GM21360 (cell line): ENCODE measurements at regions not wholly inside any gene's neighbourhood (a gene's known extent, or its start where the extent isn't known, plus 50 kb on each side); places are given as distances from the start of the nearest gene placed in this dataset.

Experiments
- ATAC-seq: cut with Tn5 transposase; IDR thresholded peaks from one replicate; pipeline ENCODE4 v1.9.1; 2021; ENCODE audit warnings: mild to moderate bottlenecking, moderate library complexity; ENCODE audit not compliant: unreplicated experiment

DNA sequence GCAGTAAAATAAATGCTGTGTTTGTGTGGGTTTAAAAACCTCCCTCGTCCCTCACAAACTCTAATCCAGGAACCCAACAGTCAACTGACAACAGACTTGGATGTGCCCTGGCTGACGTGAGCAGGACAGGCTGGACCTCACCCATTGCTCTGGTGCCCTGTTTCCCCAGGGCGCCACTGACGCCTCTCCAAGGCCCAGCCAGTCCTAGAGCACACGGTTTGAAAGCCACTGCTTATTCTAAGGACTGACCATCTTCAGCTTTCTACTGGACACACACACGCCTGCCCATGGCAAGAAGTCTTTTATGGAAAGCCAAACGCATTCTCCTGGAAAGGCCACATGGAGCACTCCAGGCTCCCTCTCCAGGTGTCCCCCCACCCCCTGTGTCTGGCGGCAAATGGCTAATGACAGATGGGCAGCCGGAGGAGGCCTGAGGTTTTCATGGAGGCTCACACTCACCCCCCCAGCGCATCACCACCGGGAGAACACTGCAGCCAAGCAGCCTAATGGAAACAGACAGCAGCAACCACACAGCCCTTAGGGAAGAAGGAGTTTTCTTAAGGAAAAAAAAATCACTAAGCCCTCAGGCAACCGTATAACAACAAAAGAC, 319.2 kb downstream of the SOX9 start:
- no peak for ATAC-seq

DNA sequence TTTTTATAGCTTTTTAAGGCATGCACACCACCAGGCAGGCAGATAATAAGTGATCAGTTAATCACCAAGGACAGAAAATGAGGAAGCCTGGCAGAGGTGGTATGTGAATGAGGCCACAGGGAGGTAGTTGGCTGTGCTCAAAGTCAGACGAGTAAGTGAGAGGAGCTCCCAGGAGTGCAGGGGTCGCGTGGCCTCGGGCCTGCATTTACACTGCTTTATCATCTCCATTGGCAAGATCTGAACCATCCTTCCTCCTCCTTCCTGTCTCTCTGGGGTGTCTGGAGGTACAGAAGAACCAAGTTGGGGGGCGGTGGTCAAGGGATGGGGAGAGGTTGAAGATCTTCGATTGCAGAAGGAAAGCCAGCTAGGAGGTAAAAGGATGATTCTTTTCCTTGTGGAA, 320.1 kb downstream of the SOX9 start:
- ATAC-seq = no peak

DNA sequence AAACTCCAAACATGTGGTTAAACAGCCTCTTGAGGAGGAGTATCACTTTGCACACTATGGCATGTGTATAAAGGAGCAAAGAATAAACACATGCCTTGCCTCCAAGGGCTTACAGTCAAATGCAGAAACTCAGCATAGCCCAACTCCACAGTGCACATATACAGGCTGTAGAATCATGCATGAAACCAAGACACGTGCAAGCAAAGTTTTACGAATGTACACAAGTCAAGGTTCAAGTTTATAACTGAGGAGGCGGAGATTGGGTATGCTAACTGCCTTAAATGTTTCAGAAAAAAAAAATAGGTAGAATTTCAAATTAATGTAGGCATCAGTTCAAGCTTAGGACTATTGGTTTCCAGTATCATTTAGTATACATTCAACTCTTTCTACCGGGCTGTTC, 321.1 kb downstream of the SOX9 start:
- no peak for ATAC-seq

DNA sequence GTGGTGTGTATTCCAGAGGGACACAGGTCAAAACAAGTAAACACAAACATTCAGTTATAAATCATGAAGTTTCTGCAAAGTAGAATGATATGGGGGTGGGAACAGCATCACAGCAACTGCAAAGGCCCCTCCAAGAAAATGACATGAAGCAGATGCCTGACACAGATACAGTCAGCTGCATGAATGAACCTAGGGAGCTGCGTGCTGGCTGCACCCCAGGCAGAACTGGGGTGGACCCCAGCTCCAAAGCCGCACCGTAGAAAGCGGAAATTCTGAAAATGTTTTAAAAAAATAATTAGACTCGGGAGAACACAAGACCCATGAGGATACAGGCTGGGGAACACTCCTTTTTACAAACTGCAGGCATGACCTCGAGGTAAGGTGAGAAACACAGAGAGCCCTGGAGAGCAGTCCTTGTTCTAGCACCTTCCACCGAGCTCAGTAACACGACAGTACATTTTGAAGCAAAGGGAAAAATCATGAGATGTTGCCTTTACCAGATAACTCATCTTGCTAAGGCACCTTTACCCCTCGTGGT, 323.8 kb downstream of the SOX9 start:
- no peak for ATAC-seq

DNA sequence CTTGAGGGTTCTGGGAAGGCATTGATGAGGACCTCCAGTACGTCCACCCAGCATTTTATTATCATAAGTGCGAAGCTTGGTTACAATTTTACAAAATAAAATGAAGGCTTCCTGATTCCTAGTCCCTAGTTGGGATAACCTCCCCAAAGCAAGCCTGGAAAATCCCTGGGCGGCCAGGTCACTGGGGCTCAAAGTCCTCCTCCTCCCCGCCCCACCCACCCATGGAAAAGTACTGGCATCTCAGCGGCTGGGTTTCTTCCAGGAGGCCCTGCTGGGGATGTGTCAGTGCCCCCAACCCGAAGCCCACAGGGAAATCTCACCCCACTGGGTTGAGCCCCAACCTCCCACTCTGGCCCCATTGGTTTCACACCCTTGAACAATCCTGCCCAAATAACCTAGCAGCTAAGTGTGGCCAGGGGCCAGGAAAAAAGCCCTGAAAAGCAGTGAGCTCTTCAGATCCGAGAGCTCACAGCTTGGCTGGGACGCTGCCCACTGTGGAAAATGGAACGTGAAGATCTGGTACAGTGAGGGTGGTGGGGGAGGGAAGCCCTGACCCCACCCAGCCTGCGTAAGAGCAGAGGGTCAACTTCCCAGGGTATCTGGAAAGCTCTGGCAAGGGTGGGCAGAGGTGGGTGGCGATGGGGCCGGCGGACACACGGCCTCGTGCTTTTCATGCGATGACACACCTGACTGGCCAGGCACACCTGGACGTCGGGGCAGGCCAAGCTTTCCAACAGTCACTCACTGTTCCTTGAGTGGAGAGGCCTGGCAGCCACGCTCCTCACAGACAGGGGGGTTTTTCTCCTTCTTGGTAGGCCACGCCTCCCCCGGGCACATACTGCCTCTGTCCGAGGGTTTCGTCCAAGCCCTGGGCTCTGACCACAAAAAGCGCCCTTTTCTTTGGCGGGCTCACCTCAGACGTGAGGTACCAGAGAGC, 324.5 kb downstream of the SOX9 start:
- no peak for ATAC-seq

DNA sequence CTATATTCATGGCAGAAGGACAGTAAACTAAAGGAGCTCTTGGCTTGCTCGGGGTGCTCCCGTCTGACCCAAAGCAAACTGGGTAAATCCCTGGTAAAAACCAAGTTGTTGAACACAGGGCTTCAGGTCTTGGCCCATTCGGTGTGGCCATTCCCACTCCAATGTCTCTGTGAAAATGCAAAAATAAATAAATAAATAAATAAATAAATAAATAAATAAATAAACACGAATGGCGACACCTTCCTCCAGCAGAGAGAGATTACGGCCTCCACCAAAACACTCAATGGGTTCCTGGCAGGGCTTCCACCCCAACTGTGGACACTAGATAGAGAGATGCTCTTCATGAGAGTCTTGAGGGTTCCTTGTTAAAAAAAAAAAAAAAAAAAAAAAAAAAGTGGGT, 325.3 kb downstream of the SOX9 start:
- no peak for ATAC-seq

DNA sequence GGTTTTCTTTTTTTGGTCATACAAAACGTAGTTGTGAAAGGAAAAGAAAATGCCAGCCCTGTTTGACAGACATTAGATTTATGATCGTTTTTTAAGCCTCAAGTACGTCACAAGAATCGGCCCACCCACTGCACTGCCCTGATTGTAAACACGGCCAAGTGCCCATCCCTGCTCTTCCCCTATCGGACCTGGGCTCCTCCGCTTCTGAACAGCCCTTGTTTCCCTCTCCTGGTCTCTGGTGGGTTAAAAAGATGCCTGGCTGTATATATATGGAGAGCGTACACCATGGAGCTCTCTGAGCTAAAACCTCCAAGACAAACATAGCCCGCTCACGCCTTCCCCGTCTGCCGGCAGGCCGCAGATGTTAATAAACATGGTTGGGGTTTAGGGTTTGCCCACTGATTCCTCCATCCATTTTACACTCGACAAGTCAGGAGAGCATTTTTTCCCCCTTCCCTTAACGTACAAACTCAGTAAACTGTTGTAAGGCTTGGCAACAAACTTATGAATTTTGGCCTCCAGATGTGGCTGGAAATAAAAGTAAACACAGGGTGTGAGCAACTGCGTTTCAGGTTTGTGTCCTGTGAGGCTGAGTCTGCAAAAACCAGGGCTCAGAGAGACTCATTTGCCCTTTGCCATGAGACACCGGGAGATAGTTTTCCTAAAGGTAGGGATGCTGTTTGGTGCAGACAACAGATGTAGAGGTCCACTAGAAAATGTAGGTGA, 325.9 kb downstream of the SOX9 start:
- no peak for ATAC-seq

DNA sequence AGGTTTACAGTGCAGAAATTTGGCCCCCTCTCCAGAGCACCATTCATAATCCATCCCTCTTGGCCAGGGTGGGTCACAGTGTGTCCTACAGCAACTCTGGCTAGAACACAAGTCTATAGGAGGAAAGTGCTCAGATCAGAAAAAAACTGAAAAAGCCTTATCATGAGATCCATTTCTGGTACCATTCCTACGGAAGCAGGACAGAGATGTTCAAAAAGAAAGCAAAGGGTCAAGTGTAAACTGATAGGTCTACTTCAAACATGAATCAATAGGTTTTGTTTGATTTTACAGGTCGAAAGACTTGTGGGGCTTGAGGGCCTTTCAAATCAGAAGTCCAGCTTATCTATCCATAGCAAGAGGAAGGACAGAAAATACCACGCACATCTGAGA, 326.4 kb downstream of the SOX9 start:
- no peak for ATAC-seq

DNA sequence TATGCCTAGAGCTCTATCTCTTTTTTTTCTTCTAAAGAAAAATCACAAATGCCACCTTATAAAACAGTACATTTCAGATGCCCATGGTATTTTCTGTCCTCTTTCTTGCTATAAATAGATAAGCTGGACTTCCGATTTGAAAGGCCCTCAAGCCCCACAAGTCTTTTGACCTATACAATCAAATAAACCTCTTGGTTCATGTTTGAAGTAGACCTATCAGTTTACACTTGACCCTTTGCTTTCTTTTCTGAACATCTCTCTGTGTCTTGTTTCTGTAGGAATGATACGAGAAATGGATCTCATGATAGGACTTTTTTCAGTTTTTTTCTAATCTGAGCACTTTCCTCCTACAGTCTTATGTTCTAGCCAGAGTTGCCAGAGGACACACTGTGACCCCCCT, 327.2 kb downstream of the SOX9 start:
- ATAC-seq = no peak

DNA sequence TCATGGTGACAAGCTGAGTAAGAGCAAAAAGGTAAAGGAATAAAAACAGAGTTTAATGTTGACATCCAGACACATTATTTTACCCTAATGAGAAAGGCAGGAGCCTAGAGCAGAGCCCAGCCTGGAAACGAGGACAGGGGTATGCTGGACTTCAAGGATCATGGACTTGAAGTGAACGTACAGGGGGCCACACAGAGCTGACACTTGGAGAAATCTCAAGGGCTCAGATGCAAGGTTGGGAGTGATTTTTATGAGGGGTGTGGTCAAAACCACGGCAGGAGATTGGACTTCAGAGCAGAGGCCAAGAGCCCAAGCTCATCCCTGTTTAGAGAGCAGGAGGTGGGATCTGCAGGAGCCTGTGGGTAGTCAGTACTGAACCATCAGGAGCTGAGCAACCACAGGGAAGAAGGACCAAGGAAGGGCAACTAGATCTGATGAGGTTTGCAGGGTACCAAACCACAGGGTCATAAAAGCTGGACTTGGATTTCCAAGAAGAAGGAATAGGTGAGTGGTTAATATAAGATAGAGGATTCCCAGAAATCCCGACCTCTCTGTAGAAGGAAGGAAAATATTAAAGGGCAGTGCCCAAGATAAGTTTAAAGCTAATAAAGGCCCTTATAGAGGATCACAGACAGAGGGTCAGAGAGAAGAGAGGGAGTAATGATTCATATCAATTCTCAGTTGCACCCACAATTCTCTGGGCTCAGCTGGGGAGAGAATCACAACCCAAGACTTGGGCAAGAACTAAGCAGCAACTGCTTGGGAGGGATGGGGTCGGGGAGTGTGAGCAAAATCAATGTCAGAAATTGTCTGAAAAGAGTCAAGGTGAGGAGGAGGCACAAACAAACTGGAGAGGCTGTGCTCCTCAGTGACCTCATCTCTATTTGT, 331.7 kb downstream of the SOX9 start:
- ATAC-seq = no peak

DNA sequence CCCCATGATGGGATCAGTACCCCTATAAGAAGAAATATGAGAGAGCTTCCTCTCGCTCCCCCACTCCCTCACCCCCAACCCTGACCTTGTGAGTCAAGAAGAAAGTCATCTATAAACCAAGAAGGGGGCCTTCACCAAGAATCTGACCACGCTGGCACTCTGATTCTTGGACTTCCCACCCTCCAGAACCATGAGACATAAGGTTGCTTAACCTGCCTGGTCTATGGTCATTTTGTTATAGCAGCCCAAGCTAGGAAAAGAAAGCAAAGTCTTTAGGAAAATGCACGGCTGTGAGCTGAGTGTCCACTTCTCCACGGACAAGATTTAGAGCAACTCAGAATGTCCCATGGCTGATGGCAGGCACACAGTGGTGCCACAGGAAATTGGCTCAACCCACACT, 333.5 kb downstream of the SOX9 start:
- no peak for ATAC-seq

DNA sequence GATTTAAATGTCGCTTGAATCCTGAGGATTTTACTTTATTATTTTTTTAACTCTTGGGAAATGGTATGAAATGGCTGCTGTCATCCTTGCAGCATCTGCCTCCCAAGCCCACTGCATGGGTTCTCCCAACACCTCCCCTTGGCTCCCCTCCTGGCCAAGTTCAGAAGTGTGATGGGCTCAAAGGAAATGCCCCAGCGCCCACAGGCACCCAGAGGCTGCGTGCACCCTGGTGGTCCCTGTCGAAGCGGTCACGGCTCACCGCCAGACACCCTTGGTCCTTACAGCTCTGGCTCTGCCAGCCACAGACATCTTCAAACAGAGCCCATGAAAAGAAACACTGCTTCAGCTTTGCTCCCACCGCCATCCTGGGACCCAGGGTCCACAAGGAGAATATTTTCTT, 334.7 kb downstream of the SOX9 start:
- no peak for ATAC-seq

DNA sequence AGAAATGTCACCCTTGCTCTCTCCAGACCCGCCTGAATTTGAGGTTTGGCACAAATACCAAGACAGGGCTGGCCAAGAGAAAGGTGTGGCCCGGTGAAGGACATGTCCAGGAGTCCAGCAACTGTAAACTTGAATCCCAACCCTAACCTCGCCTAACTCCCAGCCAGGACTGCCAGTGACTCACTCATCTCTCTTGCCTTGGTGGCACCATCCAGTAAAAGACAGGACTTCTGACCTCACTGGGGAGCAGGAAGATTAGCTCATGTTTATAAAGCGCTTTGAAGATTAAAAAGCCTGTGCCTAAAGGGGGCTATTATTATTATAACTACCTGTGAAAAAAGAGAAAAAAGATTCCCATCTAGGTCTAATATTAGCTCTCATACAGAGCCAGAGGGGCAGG, 335.3 kb downstream of the SOX9 start:
- ATAC-seq = no peak

DNA sequence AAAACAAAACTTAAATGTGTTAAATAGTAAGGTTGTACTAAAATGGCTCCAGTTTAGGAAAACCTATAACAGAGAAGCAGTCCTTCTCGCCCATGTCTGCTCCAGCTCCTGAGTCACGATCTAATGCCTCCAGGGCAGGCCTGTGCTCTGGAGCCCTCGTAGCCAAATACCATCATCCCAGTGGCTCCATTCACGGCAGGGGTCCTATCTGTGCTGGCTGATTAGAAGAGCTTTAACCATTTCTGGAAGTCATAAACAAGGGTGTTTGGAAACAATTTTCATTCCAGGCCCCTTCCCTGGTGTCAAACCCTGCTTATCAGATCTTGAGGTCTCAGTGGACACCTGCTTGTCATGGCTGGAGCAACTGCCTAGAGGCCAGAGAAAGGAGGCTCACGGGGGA, 336.9 kb downstream of the SOX9 start:
- ATAC-seq = no peak

DNA sequence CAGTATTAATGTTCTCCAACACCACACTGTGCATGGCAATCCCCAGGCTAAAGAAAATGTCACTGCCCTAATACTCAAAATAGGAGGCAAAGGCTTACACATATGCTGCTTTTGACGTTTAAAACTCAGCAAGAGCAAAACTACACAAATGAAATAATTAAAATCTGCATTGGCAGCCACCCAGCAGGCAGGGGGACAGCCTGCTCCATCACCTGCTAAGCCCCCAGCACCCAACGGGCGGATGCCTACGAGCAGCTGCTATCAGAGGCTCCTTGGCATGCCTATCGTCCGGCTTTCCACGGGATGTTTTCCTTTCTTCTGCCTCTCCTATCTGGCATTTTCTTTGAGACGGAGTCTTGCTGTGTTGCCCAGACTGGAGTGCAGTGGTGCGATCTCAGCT, 337.5 kb downstream of the SOX9 start:
- ATAC-seq = no peak

DNA sequence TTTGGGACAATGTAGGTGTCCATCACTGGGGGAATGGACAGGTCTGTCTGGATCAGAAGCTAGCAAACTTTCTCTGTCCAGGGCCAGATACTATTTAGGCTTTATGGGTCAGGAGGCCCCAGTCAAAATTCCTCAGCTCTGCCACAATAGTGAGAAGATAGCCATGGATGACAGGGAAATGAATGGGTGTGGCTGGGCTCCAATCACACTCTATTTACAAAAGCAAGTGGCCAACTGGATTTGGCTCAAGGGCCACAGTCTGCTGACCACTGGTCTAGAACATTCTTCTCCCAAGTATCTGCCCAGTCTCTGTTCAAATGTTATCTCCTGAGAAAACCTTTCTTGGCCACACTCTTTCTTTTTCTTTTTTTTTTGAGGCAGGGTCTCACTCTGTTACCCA, 339.9 kb downstream of the SOX9 start:
- ATAC-seq = no peak

DNA sequence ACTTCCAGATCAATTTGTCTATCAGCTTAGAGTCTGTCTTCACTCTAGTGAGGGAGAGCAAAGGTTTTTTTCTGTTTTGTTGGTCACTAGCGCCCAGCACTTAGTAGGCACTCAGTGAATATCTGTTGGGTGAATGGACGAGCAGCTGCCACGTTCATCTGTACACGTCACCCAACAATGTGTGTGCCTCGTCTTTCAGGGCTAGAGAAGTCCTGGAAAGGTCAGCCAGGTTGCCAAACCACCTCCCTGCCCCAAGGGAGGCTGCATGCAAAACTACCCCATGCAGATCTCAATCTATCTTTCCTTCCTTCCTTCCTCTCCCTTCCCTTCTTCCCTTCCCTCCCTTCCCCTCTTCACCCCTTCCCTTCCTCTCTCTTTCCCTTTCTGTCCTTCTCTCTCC, 340.9 kb downstream of the SOX9 start:
- ATAC-seq = no peak

DNA sequence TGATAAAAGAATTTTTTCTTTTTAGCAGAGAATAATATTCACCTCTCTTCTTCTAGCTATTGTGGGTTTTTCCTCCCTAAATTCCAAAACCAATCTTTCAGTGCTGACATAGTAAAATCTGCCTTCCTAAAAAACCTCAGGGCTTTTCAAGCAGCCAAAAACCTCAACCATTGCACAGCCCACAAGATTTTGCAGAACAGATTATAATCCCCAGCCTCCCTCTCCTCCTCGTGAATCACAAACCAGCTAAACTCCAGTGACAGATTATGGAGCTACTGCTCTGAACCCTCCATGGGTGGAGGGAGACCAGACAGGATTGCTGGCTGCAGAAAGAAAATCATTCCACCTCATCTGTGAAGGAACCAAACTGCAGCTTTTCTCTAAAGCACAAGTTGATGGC, 341.6 kb downstream of the SOX9 start:
- ATAC-seq = no peak

DNA sequence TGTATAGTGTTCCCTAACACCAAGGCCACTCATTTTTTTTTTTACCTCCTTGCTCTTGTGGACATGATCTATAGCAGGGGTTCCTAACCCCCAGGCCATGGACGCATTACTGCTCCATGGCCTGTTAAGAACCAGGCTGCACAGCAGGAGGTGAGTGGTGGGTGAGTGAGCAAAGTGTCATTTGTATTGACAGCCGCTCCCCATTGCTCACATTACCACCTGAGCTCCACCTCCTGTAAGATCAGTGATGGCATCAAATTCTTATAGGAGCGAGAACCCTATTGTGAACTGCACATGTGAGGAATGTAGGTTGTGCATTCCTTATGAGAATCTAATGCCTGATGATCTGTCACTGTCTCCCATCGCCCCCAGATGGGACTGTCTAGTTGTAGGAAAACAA, 342.0 kb downstream of the SOX9 start:
- no peak for ATAC-seq

DNA sequence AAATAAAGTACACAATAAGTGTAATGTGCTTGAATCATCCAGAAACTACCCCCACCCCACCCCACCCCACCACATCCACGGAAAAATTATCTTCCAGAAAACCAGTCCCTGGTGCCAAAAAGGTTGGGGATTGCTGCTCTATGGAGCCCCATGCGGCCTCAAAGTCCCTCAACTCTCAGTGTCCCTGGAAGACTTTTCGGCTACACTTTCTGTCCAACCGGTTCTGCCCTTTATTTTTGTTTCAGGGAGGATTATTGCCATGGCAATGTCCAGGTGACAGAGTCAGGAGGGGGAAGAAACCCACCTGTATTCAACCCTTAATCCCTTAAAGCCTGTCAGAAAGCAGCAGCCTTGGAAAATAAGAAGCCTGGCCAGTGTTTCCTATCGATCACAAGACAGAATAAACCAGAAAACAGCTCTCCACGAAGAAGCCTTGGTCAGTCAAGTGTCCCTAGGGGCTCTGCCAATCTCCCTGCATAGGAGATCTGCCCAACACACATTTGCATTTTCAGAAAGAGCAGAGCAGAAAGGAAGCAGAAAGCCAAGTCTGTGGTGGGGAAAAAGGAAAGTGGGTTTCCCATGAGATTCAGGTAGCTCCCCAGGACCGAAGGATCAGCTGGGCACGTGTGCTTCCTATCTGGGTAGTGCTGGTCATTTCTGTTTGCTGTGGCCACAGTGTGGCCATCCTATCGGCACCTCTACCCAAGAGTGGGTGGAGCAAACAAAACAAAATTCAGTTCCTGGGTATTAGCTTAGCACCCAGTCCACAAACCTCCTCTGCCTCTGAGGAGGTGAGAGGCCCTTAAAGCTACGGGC, 342.7 kb downstream of the SOX9 start:
- no peak for ATAC-seq
